GM12873 (cell line): ENCODE measurements at regions not wholly inside any gene's neighbourhood (a gene's known extent, or its start where the extent isn't known, plus 50 kb on each side); places are given as distances from the start of the nearest gene placed in this dataset.

Source experiments
- TF ChIP-seq, protein P1 (sequence below): IDR thresholded peaks from 2 replicates; pipeline ENCODE4 v1.5.1; 2012; ENCODE audit warnings: low read depth, mild to moderate bottlenecking, moderate library complexity, low read length, control low read depth; ENCODE audit not compliant: insufficient read depth; ENCODE audit errors: missing control alignments

DNA sequence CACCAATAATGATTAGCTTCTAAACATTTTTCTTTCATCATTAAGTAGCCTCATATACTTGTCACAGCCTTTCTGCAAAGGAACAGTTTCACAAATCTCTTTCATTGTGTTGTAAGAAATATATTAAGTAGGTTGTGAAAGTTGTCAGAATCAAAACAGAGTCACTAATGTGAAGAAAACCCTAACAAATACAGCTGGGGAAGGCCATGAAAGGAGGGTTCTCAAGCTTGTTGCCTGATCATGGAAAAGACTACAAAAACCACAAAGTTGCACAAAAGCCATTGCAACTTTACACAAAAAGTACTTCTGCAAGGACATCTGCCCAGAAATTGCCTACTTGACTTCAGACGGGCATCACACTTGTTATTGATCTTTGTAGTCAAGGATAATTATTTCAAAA lies 216.1 kb downstream of the ALDH8A1 start:
- TF ChIP-seq, protein P1, sequence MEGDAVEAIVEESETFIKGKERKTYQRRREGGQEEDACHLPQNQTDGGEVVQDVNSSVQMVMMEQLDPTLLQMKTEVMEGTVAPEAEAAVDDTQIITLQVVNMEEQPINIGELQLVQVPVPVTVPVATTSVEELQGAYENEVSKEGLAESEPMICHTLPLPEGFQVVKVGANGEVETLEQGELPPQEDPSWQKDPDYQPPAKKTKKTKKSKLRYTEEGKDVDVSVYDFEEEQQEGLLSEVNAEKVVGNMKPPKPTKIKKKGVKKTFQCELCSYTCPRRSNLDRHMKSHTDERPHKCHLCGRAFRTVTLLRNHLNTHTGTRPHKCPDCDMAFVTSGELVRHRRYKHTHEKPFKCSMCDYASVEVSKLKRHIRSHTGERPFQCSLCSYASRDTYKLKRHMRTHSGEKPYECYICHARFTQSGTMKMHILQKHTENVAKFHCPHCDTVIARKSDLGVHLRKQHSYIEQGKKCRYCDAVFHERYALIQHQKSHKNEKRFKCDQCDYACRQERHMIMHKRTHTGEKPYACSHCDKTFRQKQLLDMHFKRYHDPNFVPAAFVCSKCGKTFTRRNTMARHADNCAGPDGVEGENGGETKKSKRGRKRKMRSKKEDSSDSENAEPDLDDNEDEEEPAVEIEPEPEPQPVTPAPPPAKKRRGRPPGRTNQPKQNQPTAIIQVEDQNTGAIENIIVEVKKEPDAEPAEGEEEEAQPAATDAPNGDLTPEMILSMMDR, result no peak

DNA sequence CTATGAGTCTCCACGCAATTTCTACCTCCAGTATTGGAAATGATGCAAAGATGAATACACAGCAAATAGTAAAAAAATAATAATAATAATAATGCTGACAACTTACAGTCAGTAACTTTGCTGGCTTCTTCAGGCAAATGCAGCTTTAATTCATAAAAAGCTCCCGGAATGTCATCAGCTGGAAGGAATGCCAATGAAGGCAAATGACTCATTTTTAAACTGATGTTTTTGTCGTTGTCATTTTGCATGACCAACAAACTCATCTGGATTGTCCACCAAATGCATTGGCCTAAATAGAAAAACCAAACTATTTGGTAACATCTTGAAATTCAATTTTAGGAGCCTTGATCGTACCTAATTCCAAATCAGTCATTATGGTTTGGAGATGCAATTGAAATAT lies 217.1 kb downstream of the ALDH8A1 start:
- TF ChIP-seq, protein P1, result no peak

DNA sequence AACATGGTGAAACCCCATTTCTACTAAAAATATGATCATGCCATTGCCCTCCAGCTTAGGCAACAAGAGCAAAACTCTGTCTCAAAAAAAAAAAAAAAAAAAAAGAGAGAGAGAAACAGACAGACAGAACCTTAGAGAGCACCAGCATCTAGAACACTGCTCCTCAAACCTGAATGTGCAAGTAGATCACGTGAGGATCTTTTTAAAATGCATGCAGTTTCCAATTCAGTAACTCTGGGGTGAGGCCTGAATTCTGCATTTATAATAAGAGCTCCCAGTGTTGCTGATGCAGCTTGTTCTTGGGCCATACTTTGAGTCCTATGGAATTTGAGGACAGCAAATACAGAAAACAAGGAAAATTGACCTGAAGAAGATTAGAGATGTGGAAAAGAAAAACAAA lies 218.3 kb downstream of the ALDH8A1 start:
- TF ChIP-seq, protein P1, result no peak

DNA sequence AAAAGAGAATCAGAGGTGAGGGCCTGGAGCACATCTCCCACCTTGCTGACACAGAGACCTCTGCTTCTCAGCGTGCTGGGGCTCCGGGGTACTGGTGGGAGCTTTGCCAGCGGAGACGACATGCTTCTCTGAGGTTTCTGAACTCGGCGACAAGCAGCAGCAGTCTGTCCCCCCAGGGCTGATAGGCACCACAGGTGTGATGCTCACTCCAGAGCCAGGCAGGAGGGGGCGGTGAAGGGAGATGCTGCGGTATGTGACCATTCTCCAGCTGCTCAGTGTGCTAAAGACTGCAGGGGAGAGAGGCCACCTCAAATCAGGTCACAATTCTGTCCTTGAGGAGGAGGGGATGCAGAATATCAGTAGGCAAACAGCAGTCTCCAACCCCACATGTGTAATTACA lies 219.9 kb downstream of the ALDH8A1 start:
- TF ChIP-seq, protein P1, result no peak

DNA sequence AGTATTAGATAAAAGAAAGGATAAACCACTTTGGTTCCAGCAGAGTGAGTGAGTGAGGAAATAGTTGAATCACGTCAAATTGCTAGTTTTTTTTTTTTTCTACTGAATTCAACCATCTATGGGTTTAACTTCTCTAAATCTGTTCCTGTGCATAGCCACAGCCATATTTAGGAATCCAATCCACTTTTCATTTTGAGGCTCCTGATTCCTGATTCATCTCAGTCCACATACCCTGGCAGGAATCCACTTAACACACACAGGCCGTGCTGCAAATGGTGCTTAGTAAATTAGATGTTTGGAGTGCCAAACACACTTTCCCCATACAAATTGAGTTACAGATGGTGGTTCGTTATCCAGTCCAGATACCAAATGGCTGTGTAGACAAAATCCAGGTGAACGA lies 220.3 kb downstream of the ALDH8A1 start:
- TF ChIP-seq, protein P1, result no peak

DNA sequence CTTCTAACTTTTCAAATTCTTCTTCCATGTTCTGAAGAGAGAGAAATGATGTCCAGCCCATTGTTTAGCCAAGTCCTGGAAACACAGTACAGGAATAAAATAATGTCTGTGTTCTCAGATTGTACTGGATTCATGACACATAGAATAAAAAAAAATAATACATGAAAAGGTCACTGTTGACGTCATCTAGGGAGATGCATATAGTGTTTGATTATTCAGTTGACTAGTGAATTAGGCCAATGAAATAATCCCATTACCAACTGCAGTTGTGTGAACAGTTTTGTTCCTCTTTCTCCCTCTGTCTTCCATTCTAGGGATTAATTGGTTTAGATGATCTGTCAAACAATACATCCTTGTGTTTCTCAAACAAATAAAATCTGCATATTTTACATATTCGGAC lies 222.8 kb downstream of the ALDH8A1 start:
- TF ChIP-seq, protein P1, result no peak

DNA sequence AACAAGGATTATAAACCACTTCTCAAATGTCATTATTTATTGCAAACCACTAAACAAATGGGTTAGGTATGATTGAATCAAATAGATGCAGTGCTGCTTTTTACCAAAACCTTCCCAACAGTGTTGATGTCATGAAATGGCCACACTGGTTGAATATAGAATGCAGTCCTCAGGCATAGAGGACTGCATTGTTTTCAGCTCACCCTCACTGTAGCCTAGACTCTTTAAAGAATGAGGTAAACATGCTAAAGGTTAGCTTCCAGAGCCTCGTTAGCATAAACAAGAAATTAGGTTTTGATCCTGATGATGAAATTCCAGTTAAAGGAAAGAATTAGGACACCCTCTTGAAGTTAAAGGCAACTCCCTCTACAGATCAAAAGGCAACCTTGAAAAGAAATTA lies 224.3 kb downstream of the ALDH8A1 start:
- TF ChIP-seq, protein P1, result no peak
